HG03558 (cell line): ENCODE measurements at regions not wholly inside any gene's neighbourhood (a gene's known extent, or its start where the extent isn't known, plus 50 kb on each side); places are given as distances from the start of the nearest gene placed in this dataset.

Experiments
- ATAC-seq: cut with Tn5 transposase; IDR thresholded peaks from one replicate; pipeline ENCODE4 v1.9.1; 2021; ENCODE audit warnings: moderate number of reproducible peaks; ENCODE audit not compliant: unreplicated experiment; ENCODE audit errors: extremely low read depth

- ATAC-seq: no peak
Measured at GRCh38 chr18:42184685-42185477, 229.8 kb downstream of the PIK3C3 start.

DNA sequence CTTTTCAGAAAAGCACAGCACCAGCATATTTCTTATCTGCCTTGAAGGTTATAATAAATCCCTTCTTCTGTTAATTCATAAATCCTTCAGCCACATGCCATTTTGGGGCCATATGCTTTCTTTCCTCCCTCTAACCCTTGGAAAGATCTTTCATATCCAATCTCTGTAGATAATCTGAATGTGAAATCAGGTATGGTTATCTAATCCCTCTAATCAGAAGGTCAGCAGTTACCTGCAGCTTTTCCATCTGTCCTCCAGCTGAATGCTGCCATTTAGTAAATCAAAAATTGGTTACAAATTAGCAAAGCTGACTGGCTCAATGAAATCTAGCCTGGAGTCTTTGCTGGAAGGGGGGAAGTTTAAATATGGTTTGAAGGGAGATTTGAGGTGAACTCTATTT lies 230.5 kb downstream of the PIK3C3 start:
- ATAC-seq: no peak

- peak; percentile 71 for ATAC-seq
Measured at GRCh38 chr18:42187611-42188380, 232.8 kb downstream of the PIK3C3 start.

- ATAC-seq: no peak
Measured at GRCh38 chr18:42190643-42191042, 235.6 kb downstream of the PIK3C3 start.

DNA sequence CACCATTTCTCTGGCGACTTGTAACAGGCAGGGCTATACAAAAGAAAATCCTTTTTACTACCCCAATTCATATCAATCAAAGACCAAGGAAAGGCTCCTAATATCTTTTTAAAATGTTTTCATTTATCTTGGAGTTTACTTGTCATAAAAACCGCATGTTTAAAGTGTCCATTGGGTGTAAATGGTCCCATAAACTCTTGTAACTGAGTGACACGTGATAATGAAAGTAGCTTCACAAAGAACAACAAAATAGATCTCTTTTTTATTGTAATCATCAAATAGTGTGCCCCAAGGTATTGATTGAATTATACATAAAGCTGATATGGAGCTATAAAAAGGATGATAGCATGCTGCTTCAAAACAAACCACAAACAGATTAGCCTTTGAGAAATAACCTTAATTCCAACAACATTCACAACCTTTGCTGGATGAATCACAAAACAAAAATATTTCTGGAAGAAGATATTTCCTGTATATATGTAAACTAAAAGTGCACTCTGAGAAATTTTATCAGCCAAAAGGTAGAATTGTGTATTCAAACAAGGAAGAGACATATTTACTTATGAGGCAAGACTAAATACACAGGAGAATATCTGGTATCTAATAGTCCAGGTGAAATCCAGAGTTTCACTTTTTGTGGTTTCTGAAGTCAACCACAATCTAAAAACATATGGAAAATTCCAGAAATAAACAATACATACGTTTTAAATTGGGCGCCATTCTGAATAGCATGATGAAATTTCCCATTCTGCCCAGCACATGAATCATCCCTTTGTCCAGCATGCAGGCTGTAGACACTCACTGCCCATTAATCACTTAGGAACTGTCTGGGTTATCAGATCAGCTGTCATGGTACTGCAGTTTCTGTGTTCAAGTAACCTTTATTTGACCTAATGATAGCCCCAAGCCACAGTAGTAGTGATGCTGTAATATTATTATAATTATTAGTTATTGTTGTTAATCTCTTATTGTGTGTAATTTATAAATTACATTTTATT lies 237.5 kb downstream of the PIK3C3 start:
- ATAC-seq: no peak

GRCh38 chr18:42196651-42197050 lies 241.6 kb downstream of the PIK3C3 start:
- no peak for ATAC-seq

DNA sequence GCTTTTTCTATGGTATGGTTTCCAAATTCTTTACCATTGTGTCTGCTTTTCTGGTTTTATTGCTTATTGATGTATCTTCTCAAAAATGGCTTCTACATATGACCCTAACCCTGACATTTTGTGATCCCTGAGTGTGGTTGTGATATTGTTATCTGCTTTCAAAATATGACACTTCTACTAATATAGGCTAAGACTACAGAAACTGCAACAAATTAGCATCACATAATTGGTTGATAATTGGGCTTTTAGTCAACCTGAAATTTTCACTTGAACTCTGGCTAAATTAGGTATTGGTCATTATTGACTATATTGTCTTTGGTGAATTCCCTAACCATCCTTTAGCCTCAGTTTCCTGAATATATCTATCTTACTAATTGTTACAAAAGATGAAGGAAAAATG lies 246.1 kb downstream of the PIK3C3 start:
- ATAC-seq: no peak

DNA sequence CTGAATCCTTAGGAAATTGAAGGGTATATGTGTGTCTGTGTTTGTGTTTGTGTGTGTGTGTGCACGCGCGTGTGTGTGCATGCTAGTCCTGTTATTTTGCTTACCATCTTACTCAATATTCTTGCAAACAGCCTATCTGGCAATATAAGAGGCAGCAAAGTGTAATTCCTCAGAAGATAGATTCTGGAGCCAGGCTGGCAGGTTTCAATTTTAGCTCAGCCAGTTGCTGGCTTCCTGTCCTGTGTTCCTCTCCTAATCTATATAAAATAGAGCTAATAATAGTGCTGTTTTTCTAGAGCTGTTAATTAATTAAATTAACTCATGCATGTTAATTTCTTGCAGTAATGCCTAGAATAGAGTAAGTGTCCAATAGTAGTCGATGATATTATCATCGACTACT lies 256.2 kb downstream of the PIK3C3 start:
- ATAC-seq: no peak

GRCh38 chr18:42222557-42222956 lies 267.5 kb downstream of the PIK3C3 start:
- ATAC-seq: no peak

DNA sequence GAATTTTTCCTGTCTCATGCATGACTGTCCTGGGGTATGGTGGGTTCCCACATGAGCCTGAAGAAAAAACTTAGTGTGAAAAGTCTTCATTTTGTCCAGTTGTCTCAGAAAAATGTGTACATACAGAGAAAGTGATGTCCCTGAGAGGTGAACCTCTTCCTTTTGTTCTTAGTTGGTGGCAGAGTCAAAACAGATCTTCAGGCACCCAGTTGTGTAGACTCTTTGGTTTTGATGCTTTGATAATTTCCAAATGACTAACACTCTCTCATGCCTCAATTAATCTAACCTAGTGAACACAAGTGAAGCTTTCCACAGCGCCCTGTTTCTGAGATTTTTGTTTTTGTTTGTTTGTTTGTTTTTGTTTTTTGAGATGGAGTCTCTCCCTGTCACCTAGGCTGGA lies 273.5 kb downstream of the PIK3C3 start:
- ATAC-seq: no peak

DNA sequence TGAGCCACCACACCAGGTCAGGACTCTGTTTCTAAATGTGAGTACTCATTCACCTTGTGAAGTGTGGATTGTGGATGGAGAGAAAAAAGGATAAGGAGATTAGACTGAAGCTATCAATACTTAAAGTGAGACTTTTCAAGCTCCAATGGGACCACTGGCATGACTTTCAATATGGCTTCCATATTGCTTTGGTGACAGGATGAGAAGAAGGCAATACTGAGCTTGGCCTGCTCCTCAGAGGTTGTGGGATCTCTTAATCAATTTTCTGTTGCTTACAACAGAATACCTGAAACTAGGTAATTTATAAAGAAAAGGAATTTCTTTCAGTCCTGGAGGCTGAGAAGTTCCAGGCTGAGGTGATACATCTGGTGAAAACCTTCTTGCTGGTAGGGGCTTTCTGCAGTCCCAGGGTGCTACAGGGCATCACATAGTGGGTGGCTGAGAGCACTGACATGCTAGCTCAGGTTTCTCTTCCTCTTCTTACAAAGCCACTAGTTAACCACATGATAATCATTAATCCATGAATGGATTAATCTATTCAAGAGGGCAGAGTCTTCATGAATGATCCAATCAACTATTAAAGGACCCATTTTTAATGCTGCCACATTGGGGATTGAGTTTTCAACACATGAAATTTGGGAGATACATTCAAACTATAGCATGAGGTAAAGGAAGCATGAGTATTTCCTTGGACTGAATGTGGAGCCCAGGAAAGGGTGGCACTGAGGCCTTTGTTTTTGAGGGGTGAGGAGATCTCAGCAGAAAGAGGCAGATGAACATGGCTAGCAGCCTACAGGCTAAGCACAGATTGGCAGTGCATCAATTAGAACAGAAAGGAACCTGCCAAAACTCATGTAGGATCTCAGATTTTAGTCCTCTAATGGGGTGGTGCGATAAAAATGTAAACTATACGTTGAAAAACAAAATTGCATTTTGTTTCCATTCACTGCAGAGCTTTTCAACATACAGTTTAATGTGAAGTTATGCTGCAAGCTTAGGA lies 274.5 kb downstream of the PIK3C3 start:
- ATAC-seq: peak; percentile 98

GRCh38 chr18:42230636-42231035 lies 275.6 kb downstream of the PIK3C3 start:
- no peak for ATAC-seq

- ATAC-seq: no peak
Measured at GRCh38 chr18:42231284-42231683, 276.2 kb downstream of the PIK3C3 start.

DNA sequence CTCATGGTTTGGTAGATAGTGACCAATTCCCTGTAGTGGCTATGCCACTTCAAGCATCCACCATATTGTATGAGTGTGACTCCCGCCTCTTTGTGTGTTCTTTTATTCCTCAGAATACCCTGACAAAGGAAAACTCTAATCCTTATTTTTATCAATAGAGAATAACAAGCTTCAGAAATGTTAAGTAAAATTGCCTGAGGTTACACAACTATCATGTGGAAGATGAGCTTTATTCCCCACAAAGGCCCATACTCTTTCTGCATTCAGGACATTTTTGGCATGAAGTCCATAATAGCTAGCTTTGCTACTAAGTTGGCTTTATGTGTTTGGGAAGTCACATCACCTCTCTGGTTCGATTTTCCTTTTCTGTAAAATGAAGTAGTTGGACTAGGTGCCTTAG lies 276.8 kb downstream of the PIK3C3 start:
- ATAC-seq: no peak

GRCh38 chr18:42233908-42234307 lies 278.9 kb downstream of the PIK3C3 start:
- ATAC-seq: no peak

- ATAC-seq: no peak
Measured at GRCh38 chr18:42242758-42243157, 287.7 kb downstream of the PIK3C3 start.

- no peak for ATAC-seq
Measured at GRCh38 chr18:42245137-42245536, 290.1 kb downstream of the PIK3C3 start.

DNA sequence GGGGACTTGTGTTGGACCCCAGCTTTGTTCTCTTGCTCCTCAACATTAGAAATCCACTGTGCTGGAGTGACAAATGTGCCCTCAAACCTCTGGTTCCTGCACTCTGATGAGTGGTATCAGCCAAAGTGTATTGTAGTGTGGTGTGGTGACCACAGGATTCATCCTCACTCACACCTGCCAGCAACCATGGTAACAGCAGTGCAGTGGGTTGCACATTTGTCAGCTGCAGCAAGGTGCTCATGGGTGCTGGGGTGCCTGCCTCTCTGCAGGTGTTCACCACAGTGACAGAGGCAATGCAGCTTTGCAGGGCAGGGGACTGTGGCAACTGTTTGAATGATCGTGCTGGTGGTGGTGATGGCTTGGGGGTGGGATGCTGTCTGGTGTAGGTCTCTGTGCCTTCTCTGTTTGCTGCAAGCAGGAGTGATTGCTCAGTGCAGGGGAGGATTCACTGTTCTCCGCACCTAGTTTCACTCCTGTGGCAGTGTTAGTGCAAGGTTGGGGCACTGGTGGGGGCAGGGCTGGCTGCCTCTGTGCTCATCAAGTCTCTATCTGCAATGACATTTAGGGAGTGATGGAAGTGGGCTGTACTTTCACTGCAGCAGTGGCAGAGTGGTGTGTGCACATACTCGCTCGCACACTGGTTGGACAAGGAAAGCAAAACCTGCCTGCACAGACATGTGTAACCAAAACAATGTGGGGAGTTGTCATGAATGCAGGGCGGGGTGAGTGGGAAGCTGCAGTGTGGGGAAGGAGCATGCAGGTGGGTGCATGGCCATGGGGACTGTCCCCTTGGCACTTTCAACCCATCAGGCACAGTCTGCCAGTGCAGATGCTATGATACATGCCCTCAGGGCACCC lies 301.1 kb downstream of the PIK3C3 start:
- no peak for ATAC-seq
